Activated naive CD4-positive, alpha-beta T cell treated with anti-CD3 and anti-CD28 coated beads, Interleukin-2, amount 50 U/mL, for 16 hours (primary cell): ENCODE measurements at regions not wholly inside any gene's neighbourhood (a gene's known extent, or its start where the extent isn't known, plus 50 kb on each side); places are given as distances from the start of the nearest gene placed in this dataset.
"Not testable (repeated sequence)": the region's sequence is repeated elsewhere in the genome, so short reads cannot be mapped to it uniquely, and the experiment has no call there.

ENCODE experiments used
- DNase-seq: peaks from one replicate; pipeline ENCODE4 v3.0.0-alpha.2; 2020

DNA sequence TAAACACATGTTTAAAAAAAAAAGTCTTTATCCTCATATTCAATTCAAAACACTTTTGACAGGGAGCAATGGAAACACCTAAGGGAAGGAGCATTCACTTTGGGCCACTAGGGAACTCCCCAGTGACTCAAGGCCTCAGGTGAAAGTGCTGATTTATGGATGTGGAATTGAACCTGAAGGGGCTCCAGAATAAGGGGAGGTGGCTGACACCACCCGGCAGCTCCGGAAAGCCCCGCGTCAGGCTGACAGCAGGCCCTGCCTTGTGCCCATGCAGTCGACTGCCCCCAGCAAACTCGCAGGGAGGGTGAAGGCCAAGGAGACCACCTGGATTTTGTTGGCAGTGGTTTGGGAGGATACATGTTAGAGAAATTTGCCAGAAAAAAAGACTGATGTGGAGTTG, 275.3 kb upstream of the NCKAP5 start:
- no peak for DNase-seq

DNA sequence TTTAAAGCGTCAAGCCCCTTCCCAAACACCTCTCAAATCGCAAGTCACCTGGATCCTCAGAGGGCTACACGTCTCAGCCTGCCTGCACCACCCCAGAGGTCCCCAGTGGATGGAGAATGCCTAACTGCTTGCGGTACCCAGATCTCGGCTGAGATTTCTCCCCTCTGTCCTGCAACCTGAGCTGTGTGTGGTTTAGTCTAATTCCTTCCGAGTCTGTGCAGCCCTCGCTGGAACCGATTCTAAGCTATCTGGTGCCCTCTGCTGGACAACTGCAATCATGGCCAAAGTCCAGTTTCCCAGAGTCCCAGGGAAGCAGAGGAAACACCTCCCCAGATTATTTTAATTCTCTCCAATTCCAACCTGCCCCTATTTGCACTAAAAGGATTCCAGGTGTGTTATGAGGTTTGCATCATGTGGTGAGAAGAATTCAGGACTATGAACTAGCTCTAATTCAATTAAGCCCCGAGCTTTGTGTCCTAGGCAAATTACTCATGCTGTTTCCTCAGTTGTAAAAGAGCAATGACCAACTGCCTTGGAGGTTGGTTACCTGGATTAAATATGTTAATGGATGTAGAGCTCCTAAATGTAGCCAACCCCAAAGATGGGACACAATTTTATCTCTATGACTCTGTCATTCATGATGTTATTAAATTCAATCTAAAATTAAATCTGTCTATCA, 276.1 kb upstream of the NCKAP5 start:
- DNase-seq = peak; percentile 46

DNA sequence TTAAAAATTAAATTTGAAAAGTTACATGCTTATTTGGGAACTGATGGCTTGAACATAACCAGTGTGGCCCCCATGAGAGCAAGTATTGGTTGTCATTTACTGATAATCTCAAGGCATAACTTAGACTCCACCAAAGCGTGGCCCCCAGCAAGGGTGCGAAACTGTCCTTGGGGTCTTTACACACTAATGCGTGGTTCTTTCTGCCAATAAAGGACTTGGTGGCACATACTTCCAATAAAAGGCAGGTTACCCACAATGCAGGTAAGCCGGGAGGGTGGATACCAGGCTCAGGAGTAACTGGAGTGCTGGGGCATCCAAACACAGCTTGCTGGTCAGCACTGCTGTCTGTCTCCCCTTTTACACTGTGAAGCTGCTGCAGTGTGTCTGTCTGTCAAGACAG, 278.2 kb upstream of the NCKAP5 start:
- DNase-seq = no peak

DNA sequence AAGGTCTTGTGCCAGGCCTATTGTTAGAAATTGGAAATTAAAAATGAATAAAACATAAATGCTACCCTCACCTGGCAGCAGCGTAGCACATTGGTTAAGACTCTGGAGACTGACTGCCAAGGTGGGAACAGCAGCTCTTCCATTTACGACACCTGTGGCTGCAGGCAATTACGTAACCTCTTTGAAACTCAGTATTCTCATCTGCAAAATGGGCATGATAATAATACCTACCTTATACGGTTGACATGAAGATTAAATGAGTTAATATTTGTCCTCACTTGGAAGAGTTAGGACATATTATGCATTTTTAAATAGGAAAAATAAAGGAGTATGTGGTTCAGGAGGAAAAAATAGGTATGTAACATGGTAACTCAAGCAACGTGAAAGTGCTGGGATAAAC, 279.3 kb upstream of the NCKAP5 start:
- DNase-seq = no peak

DNA sequence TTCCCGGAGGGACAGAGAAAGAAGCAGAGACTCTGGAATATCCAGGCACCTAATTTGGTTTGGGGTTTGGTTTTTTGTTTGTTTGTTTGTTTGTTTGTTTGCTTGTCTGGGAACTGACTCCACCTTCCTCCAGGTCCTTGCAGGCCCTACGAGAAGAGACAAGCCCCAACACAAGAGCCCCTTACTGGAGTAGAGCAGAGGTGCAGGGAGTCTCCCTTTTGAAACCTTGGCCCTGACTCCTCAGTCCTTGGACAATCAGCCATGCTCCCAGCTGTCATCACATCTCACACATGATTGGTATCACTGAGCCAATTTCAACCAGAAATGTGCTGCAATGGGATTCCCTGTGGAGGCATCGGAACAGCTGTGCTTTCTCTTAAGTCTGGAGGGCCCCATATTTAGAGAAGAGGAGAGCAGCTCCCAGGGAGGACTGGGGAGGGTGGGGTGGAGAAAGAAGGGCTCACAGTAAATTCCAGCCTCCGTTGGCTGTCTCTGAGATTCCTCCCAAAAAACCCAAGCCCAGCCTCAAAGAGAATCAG, 279.9 kb upstream of the NCKAP5 start:
- no peak for DNase-seq

DNA sequence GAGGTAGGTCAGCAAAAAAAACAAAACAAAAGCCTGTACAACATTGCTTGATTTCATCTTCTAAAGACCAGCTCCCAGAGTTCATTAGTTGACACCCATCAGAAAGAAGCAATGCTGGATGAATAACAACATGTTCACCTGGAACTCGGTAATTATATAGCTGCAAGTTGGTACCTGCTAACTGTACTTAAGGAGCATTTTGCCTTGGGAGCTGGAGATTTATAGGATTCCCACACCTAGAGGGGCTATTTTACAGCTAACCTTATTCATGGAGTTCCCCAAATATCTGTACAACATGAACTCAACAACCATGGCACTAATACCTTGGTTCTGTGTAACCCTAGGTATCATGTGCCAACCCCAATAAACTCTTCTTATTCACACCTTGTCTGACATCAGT, 281.1 kb upstream of the NCKAP5 start:
- DNase-seq = no peak

DNA sequence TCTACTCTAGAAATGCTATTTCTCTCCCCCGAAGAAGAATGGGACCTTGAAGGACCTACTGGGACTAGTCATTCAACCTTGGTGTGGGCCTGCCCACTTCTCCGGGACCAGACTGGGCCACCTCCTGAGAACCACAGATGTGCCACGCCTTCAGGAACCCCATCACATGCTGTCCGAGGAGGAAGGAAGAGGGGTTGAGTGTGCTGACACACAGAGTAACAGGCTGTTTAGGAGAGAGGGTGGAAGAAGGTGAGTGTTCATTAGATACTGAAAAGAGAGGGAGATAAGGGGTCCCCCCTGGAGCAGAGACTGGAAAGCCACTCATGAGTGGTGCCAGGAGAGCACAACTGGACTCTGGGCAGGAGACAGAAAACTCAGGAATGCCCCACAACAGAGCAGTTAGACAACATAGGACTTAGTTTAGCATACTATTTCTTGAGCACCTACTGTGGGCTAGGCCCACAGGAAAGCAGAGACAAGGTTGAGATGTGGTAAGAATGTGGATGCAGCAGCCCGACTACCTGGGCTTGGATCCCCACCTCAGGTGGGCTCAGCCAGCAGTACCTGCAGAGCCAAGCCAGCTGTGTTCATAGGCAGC, 286.4 kb upstream of the NCKAP5 start:
- no peak for DNase-seq

DNA sequence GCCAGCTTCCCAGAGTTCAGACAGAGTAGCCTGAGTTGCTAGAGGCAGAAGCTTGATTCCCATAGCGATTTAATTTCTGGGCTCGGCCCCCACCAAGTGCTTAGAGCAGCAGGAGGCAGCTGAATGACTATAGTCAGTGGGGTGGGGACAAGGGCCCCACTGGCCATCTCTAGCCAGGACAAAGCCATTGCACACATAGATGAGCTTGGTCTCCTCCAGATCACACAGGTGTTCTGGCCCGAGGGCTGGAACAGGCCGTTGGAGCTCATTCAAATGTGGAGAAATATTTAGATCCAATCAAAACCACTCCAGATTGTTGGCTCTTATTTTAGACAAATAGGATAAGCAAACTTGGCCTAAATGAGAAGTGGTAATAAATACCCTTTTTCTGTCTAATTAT, 287.3 kb upstream of the NCKAP5 start:
- no peak for DNase-seq

DNA sequence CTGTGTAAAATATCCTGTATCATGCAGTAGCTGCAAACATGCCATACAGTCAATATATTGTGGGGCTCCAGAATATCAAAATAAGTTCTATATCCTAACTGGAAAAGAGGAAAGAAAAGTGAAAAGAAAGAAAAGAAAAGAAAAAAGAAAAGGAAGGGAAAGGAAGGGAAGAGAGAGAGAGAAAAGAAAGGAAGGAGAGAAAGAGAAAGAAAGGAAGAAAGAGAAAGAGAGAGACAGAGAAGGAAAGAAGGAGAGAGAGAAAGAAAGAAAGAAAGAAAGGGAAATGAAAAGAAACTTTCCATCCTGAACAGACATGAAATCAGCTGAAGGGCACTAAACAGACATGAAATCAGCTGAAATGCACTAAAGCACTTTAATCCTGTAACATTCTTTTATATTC, 288.4 kb upstream of the NCKAP5 start:
- DNase-seq = no peak

DNA sequence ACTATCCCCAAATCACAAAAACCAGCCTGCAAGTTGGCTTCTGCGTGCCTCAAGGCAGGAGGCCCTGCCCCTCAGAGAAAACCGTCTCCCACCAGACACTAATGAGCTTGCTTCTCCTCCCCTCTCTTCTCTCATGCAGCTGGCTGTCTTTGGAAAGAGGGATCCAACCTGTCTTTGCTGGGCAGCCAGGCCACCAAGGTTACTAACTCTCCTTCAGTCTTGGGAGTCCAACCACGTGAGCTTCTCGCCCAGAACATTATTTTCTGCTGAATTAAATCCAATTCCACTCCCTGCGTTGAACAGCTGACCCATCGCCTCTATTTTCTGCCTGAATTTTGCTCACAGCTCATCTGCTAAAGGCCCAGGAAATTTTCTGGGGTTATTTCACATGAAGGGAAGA, 291.3 kb upstream of the NCKAP5 start:
- DNase-seq = no peak

DNA sequence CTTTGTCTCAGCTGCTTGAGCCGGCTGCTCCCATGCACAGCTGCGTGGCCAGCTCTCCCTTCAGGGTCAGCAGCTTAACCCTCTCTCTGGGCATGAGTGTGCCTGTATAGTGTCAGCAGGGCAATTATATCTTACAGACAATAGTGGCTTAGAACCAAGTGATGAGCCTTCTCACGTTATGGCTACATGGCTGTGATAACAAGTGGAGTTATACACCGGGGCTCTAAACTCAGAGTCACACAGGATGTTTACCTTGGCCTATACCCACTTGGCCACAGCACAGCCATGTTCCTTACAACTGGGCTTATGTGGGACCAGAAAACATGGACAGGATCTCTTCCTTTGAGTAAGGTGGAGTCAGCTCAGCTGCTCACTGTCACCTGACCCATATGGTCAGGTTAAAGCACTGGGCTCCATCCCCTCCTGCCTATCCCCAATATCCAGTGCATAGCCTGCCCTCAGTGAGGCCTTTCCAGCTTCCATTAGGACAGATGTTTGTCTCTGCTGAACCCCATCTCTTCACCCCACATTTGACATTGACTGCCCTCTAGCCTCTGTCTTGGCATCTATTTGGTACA, 294.2 kb upstream of the NCKAP5 start:
- DNase-seq = no peak

DNA sequence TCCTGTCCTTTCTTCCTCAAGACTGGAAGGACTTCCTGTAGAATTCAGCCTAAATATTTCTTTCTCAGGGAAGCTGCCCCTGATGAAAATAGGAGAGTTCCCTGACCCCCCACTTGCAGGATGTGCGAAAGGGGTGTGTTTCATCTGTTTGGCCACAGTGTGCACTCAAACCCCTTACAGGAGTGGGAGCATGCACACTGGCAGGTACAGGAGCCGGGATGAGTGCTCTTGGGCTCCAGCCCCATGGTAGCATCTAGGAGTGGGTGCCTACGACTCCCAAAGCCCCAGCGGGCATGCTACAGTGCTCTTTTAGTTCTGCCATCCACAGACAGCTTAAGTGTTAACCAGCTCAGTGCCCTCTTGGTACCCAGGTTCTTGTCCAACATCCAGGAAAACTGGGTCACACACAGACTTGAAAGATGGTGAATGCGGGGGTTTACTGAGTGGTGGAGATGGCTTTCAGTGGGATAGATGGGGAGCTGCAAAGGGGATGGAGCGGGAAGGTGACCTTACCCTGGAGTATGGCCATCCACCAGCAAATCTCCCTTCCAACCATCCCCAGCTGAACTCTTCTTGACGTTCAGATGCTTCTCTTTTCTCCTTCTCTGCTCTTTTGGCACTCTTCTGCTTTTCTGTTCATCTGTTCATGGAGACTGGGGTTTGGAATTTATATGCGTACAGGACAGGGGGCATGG, 295.0 kb upstream of the NCKAP5 start:
- no peak for DNase-seq

DNA sequence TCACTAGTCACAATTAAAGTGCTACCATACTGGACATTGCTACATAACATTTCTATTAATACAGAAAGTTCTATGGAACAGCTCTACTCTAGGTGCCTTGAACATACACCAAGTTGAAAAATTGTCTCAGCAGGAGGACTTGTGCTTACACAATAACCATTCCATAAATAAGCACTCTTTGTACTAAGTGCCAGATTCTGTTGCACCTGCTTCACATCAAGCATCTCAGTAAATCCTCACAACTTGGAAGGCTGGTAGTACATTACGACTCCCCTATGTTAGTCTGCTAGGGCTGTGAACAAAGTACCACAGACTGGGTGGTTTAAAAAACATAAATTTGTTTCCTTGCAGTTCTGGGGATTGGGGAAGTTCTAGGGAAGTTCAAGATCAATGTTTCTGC, 296.9 kb upstream of the NCKAP5 start:
- DNase-seq = no peak

DNA sequence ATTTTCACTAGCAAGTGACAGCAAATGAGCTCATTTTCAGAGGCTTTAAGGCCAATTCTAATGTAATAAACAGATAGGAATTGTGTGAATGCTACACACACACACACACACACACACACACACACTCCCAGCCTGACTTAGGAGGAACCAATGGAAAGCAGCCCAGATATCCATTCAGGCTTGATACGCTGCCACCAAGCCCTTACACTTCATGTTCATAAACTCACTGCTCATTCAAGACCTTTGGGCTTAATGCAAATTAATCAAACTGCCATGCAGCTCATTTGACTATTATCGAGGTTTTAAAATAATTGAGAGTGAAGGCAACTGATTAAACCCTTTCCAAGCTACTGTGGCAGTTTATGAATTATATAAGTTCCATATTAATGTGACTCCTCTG, 298.9 kb upstream of the NCKAP5 start:
- DNase-seq = no peak

DNA sequence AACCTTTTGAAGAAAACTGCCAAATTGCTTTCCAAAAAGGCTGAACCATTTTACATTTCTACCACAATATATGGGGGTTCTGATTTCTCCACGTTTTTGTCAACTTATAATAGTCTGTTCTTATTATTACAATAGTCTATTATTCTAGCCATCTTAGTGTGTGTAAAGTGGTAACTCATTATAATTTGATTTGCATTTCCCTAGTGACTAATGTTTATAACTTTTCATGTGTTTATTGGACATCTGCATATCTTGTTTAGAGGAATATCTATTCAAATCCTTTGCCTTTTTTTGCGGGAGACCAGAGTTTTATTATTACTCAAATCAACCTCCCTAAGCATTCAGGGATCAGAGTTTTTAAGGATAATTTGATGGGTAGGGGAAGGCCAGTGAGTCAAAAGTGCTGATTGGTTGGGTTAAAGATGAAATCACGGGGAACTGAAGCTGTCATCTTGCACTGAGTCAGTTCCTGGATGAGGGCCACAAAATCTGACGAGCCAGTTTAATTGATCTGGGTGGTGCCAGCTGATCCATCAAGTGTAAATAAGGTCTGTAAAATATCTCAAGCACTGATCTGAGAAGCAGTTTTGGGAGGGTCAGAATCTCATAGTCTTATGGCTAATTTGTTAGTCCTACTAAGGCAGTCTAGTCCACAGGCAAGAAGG, 303.4 kb upstream of the NCKAP5 start:
- DNase-seq = no peak

DNA sequence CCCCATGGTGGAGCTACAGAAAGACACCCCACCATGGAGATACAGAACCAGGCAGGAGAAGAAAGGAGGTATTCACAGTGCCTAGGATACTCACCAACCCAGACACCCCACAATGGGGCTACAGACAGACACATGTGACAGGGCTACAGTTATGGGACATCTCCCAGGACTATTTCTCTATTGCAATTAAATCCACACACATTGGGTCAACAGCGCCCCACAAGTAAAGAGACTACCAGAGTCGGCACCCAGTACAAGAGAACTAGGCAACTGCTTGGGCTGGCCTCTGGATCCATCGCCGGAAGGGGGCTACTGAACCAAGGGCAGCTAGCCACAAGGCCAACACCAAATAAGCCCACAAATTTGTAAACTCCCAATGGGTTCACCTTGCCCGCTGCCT, 310.1 kb upstream of the NCKAP5 start:
- no peak for DNase-seq

DNA sequence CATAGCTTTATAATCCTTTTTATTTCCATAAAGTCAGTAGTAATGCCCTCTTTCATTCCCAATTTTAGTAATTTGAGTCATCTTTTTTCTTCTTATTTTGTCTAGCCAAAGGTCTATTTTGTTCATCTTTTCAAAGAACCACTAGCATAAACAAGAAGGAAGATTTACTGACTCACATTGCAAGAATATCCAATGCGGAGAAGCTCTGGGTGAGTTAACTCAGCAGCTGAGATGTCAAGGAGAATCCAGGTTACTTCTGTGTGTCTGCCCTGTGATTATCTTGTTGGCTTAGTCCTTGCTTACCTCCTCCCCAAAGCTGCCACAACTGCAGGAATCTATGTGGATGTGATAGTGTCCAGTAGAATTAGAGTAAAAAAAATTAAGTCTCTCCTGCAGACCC, 311.4 kb upstream of the NCKAP5 start:
- DNase-seq = no peak

DNA sequence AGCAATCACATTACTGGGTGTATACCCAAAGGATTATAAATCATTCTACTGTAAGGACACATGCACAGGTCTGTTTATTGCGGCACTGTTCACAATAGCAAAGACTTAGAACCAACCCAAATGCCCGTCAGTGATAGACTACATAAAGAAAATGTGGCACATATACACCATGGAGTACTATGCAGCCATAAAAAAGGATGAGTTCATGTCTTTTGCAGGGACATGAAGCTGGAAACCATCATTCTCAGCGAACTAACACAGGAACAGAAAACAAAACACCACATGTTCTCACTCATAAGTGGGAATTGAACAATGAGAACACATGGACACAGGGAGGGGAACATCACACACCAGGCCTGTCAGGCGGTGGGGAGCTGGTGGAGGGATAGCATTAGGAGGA, 313.9 kb upstream of the NCKAP5 start:
- DNase-seq = not testable (repeated sequence)

DNA sequence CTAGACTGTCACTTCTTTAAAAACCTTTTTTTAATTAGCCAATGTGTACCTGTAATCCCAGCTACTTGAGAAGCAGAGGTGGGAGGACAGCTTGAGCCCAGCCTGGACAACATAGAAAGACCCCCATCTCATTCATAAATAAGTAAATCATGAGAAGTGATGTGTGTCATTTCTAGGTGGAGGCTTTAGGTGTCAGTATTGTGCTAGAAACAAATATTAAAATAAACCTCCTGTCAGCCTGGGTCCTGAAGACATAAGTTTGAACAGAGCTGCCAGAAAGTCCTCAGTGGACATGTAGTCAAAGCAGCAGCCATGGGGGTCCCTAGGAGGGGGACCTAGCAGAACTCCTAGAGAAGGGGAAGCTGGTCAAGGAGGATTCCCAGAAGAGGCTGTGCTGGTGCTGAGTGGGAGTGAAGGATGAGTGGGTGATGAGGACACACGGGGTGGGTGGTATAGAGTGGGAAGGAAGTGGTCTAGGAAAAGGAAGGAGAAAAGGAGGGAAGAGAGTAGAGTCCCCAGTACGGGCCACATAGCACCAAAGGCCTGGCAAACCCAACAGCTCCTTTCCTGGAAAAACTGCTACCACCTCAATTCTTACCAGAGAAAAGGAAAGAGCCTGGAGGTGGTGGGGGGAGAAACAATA, 316.6 kb upstream of the NCKAP5 start:
- no peak for DNase-seq

DNA sequence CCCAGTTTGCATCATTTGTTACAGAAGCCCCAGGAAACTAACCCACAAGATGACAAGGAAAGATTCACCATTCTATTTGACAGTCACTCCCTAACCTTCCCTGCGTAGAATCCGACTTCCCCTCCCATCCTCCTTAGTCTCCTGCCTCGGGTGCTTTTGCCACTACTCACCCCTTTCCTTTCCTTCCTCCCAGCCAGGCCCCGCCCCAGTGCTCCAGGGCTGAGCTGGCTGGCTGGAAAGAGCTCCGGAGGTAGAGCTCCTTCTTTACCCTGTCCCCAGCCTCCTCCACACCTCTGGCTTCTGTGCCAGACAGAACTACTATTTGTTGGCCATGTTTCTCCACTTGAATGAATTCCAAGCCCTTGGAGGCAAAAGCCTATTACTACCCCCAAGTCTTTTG, 317.6 kb upstream of the NCKAP5 start:
- DNase-seq = no peak

DNA sequence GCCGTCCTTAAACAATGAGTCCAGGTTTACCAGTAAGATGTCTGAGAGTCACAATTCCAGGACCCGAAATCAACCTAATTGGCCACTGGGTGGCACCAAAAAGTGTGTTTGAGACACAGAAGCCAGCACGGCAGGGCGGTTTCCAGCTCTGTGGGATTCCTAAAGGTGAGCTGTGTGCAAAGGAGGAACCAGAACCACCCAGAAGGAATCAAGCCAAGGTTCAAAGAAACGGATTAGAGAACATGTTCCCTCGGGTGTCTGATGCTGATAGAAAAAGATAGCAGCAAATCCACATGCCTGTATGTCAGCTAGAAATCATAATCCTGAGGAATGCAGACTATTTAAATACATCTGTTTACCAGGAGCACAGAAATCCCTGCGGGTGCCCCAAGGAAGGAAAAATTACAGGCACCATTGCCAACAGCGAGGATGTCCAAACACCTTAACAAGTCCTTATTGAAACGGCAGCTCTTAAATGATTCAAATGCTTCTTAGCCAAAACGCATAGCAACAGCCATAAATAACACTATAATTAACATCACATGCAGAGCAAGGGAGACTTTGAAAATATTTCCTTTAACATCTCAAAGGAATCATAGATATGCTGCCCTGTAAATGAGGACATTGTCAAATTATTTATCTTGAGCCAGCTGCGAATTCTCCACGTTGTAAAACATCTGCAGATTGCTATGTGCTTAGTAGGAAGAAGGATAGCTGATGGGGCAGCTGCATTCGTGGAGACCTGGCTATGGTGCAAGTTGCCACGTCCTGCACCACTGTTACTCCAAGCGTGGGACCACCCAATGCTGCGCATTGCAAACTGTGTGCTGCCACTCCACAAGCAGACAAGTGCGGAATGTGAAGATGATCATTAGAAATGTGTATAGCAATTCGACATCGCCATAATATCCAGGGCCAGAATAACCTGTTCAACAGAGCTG, 318.7 kb upstream of the NCKAP5 start:
- peak; percentile 35 for DNase-seq

DNA sequence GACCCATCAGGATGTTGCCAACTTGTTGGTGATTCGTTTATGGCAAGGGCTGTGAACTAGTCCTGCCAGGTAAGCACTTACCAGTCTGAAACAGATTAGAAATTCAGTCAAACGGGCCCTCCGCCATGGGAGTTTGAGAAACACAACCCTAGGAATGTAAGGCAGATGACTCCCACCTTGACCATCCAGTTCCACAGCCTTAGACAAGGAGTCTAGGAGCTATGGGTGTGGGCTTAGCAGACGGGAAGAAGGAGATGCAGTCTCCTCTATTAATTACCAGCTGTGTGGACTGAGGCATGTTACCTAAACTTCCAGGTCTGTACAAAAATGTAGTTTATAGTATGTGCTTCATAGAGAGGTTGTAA, 319.4 kb upstream of the NCKAP5 start:
- DNase-seq = no peak
